LNCAP (cell line): ENCODE measurements at regions not wholly inside any gene's neighbourhood (a gene's known extent, or its start where the extent isn't known, plus 50 kb on each side); places are given as distances from the start of the nearest gene placed in this dataset.

Experiments
- TF ChIP-seq, protein P1 (sequence below): fragments of 450-650 bp; IDR thresholded peaks from 2 replicates; pipeline ENCODE4 v1.5.1; 2017; ENCODE audit warnings: mild to moderate bottlenecking

DNA sequence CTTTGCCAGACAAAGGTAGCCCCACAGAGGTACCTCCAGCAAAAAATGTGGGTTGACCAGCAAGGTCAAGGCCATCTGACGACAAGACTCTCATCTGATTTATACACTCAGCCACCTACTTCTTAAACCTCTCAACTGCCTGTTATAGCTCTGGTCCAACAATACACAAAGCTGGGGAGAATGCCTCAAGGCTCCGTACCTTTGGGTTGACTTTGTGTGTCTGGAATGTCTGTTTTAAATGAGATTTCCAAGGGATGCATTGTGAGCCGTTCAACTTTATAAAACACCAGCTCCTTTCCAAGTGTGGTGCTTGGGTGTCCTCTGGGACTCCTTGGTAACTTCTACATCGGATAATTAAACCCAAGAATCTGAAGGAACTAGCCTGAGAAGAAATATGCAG, 167.0 kb upstream of the RPL34 start:
- TF ChIP-seq, protein P1, sequence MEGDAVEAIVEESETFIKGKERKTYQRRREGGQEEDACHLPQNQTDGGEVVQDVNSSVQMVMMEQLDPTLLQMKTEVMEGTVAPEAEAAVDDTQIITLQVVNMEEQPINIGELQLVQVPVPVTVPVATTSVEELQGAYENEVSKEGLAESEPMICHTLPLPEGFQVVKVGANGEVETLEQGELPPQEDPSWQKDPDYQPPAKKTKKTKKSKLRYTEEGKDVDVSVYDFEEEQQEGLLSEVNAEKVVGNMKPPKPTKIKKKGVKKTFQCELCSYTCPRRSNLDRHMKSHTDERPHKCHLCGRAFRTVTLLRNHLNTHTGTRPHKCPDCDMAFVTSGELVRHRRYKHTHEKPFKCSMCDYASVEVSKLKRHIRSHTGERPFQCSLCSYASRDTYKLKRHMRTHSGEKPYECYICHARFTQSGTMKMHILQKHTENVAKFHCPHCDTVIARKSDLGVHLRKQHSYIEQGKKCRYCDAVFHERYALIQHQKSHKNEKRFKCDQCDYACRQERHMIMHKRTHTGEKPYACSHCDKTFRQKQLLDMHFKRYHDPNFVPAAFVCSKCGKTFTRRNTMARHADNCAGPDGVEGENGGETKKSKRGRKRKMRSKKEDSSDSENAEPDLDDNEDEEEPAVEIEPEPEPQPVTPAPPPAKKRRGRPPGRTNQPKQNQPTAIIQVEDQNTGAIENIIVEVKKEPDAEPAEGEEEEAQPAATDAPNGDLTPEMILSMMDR = no peak

DNA sequence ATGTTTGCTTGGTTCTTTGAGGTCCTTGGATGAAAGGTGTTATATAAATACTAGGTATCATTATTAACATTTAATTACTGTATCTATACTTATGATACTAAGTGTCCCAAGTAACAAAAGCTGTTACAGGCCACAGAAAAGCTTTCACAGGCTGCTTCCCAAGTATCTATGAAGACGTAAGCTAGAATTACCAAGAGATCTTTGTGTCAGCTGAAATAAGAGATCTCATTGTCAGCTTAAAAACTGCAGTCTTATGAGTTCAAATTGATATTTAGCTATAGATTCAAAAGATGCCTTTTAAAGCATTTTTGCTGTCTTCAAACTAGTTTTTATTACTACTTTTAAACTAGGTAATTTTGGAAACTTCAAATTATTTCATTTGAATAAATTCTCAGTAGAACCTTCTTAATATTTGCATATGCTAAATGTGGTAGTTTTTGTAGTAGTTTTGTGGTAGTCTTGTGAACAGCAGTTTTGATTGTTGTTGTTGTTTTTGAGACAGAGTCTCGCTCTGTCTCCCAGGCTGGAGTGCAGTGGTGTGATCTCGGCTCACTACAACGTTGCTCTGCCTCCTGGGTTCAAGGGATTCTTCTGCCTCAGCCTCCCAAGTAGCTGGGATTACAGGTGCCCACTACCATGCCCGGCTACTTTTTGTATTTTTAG, 170.0 kb upstream of the RPL34 start:
- TF ChIP-seq, protein P1 = no peak

DNA sequence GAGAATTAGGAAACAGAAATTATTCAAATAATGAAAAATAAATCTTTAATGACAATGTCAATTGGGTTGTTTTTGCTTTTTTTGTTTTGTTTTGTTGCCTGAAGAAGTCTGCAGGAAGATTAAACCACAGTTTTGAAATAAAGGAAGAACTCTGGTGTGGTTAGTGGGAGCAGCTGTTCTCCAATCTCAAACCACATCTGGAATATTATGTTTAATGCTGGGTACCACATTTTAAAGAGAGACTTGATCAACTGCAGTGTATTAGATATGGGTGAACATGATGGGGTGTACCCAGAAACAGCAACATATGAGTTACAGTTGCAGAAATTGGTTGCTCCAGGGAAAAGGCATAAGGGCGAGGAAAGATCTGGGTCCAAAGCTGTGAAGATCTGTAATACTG, 171.2 kb upstream of the RPL34 start:
- TF ChIP-seq, protein P1 = no peak

DNA sequence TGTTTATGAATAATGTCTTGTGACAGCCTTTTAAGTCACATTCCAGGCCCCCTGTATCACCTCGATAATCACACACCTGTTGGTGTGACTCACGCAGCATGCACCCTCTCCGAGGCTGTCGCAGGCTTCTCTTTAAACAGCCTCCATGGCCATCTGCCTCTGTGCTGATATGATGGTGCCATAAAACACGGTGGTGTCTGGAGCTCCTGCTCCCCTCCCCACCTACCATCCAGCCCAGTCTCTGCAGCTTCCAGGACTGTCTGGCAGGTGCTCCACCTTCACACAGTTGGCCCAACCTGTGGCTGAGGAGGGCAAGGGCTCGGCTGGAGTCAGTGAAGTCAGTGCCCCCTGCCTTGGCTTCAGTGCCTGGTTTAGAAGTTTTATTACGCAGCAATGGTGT, 173.8 kb upstream of the RPL34 start:
- TF ChIP-seq, protein P1 = no peak

DNA sequence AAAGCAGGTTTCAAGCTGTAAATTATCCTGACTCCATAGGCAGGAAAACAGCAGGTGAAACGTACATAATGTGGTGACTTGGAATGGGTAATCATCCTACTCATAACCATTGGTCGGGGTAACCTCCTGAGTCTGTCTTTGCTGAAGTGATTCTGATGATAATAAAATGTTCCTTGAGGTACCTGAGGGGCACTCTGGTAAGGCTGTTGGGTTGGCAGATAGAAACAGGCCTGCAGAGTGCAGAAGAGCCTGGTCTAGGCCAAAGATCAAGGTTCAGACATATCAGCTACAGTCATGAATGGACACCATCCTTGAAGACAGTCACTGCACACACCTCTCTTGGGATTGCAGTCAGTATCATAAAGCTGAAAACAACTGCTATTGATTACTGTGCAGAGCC, 174.7 kb upstream of the RPL34 start:
- TF ChIP-seq, protein P1 = no peak

DNA sequence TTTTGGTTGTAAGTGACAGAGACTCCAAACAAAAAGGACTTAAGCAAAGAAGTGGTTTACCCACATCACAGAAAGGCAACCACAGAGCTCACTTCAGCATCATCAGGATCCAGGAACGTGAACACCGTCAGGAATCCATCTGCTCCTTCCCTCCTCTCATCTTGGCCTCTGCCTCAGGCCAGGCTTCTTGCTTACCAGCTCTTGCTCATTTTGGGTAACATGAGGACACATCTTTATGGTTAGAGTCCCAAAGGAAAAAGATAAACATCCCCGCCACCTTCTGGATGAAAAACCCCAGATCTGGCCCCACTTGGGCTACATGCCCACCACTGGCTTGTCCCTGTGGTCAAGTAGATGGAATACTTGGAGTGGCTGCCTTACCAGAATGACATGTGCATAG, 176.8 kb upstream of the RPL34 start:
- TF ChIP-seq, protein P1 = no peak

DNA sequence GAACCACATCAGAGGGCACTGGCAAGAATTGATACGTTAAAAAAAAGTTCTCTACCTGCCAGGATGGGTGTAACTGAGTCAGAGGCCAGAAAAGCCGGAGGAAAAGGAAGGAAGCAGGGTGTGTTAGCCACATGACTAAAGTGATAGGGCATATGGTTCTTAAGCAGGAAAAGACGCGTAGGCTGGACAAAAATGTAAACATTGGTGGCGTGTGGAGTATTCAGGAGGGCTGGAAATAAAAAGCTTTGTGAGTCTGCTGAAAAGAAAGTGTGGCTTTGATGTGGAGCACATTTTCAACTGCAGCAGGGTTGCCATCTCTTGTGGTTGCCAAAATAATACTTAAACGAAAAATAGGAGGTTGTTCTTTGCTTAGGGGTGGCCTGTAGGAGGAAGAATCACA, 186.5 kb upstream of the RPL34 start:
- TF ChIP-seq, protein P1 = no peak

DNA sequence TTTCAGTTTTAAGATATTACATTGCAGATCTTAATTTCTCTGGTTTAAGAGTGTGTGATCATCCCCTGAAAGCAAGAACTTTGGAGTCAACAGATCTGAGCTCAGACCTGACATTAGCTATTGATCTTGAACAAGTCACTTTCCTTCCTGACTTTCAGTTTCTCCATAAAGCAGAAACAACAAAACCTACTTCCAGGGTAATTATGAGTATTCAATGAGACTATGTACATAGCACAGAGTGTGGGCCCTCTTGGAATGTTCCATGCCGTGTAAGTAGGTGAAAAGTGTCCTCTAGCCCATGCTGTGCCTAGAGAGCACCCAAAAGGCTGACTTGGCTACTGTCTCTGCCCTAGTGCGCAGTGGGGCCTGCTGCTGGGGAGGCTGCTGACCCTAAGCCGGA, 188.0 kb upstream of the RPL34 start:
- TF ChIP-seq, protein P1 = no peak
